Keratinocyte (primary cell): ENCODE measurements at regions not wholly inside any gene's neighbourhood (a gene's known extent, or its start where the extent isn't known, plus 50 kb on each side); places are given as distances from the start of the nearest gene placed in this dataset.

Experiments used
- CTCF ChIP-seq, 3 experiments: IDR thresholded peaks in 1 of 3; conservative IDR thresholded peaks in 1 of 3; optimal IDR thresholded peaks in 1 of 3; 2 replicates in 2 of 3; 3 replicates in 1 of 3; pipeline versions ENCODE3 to v1.5.1; 2011; ENCODE audit warnings: low read length in 3 of 3, mild to moderate bottlenecking in 3 of 3, moderate library complexity in 2 of 3, control low read depth in 1 of 3, inconsistent platforms in 1 of 3; ENCODE audit not compliant: insufficient read depth in 2 of 3; ENCODE audit errors: extremely low read depth in 1 of 3
- EZH2 ChIP-seq: IDR thresholded peaks from one replicate; pipeline ENCODE4 v1.6.1; 2012; ENCODE audit warnings: inconsistent platforms, mild to moderate bottlenecking, low read length, moderate library complexity

- no peak for TF ChIP-seq CTCF (optimal IDR thresholded peaks at IDR 0.05 in 1 of 3, IDR thresholded peaks at IDR 0.05 in 1 of 3, conservative IDR thresholded peaks at IDR 0.05 in 1 of 3; ENCODE audit: extremely low read depth in 1 of 3, insufficient read depth in 2 of 3, low read length in 3 of 3)
- TF ChIP-seq EZH2: no peak
Observed at GRCh38 chr1:184292101-184292500, 94.7 kb upstream of the C1orf21 start.
